ENCODE measurements at regions not wholly inside any gene's neighbourhood (a gene's known extent, or its start where the extent isn't known, plus 50 kb on each side); places are given as distances from the start of the nearest gene placed in this dataset.

- TF ChIP-seq CREB1 (IDR thresholded peaks at IDR 0.05) (no peak), CREB1 (CRISPR knock-in tag; IDR thresholded peaks at IDR 0.05) (no peak)
- TF ChIP-seq, protein P1, sequence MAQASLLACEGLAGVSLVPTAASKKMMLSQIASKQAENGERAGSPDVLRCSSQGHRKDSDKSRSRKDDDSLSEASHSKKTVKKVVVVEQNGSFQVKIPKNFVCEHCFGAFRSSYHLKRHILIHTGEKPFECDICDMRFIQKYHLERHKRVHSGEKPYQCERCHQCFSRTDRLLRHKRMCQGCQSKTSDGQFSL (CRISPR knock-in tag; IDR thresholded peaks at IDR 0.05): no peak
- TF ChIP-seq, protein P1 (tag; IDR thresholded peaks at IDR 0.05): no peak
Observed at GRCh38 chr9:15033316-15033715, 123.1 kb upstream of the FREM1 start.

Data from K562 (cell line).